ENCODE measurements at regions not wholly inside any gene's neighbourhood (a gene's known extent, or its start where the extent isn't known, plus 50 kb on each side); places are given as distances from the start of the nearest gene placed in this dataset.

DNA sequence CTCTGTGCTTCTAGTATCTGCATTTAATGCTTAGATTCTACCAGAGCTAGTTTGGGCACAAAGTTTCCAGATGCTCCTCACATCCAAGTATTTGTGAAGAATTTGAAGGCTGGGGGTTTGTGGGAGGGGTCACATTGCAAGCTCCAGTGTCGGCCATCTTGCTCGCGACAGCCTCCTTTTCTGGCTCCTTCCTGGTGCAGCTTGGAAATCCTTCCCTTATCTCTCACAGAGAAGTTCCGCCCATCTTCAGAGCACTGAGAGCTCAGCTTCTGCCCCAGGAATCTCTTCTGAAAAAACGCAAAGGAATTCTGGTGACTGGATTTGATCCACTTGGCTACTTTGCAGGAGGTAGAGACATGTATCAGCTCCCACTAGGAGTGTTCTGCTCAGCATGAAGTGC is 497.5 kb downstream of the TBC1D22A start:
- no peak for DNase-seq (ENCODE audit: low spot score)

GRCh38 chr22:47259049-47259448 is 496.6 kb downstream of the TBC1D22A start:
- no peak for DNase-seq (ENCODE audit: low spot score)

- DNase-seq (ENCODE audit: low spot score), result no peak
Observed at GRCh38 chr22:47257976-47258375, 495.5 kb downstream of the TBC1D22A start.

DNA sequence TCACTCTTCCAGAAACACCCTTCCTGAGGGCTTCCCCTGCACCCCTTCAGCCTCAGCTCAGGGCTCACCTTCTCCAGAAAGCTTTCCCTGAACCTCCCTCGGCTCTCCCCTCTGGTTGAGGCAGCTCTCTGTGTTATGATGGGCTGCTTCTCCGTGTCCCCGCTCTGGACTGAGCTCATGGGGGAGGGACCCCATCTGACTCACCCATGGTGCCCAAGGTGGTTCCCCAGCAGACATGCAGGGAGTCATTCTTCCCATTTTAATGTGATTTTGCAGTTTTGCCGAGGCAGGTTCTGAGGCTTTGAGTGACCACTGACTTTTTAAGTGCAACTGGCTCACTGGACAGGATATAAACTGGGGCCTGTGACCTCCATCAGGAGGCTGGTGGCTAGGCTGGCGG is 495.1 kb downstream of the TBC1D22A start:
- no peak for DNase-seq (ENCODE audit: low spot score)

DNA sequence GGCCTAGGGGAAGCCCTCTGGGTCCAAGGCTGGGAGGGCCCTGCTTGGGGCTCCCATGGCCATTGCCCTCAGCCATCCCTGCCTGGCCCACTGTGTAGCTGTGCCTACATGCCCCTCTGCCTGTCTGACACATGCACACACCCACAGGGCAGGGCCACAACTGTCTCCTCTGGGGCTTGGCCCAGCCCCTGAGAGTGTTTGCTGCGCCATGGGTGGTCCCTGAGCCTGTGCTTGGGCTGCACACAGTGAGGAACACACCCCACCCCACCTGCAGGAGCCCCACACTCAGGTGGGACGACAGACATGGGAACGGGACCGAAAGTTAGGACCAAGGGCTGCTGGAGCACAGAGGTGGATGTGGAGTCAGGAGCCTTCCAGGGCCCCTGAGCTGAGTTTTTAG is 489.5 kb downstream of the TBC1D22A start:
- peak; percentile 33 for DNase-seq (ENCODE audit: low spot score)

GRCh38 chr22:47250995-47251765 is 488.7 kb downstream of the TBC1D22A start:
- peak; percentile 15 for DNase-seq (ENCODE audit: low spot score)

GRCh38 chr22:47249370-47249928 is 487.0 kb downstream of the TBC1D22A start:
- no peak for DNase-seq (ENCODE audit: low spot score)

DNA sequence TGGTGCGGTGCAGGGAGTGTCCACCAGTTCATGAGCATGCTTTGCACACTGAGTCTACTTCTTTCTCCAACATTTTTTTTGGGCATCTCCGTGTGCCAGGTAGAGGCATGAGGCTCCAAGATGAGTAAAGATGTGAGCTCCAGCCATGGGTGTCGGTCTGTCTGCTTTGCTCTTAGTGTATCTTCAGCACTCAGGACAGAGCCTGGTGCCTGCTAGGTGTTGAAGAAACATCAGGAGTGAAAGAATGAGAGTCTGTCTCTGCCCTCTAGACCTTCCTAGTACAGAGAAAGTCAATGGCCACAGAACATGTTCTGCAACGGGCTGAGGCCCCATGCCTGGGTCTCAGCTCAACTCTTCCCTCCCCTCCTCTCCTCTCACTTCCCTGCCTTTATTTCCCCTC is 486.5 kb downstream of the TBC1D22A start:
- DNase-seq (ENCODE audit: low spot score), result no peak

- no peak for DNase-seq (ENCODE audit: low spot score)
Observed at GRCh38 chr22:47247579-47248240, 485.3 kb downstream of the TBC1D22A start.

DNA sequence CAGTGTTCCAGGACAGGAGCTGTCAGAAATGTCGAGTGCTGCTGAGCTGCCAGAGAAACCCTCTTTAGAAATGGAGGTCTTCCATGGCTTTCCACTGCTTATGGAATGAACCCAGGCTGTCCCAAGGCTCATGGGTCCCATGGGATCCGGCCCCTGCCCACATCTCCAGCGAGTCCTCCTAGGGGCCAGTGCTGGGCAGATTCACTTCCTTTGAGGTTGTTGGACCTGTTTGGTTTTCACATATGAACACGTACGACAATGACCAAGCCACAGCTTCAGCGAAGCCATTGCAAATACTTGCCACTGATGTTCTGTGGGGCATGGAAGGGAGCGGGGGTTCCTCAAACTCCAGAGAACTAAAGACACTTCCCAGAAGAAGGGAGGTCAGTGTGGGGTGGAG is 483.3 kb downstream of the TBC1D22A start:
- DNase-seq (ENCODE audit: low spot score), result peak; percentile 4

DNA sequence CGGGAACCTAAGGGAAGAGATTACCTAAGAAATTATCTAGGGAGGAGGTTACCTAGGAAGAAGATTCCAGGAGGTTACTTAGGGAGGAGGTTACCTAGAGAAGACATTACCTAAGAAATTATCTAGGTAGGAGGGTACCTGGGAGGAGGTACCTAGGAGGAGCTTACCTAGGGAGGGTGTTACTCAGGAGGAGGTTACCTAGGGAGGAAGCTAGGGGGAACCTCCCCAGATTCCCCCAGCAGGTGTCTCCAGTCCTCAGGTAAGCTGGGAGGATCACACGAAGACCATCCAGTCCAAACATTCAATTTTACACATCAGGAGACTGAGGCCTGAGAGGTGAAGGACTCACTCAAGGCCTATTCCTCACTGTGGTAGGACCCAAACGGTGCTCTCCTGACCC is 482.8 kb downstream of the TBC1D22A start:
- no peak for DNase-seq (ENCODE audit: low spot score)

GRCh38 chr22:47240116-47240515 is 477.7 kb downstream of the TBC1D22A start:
- DNase-seq (ENCODE audit: low spot score), result no peak

GRCh38 chr22:47239474-47239860 is 477.0 kb downstream of the TBC1D22A start:
- DNase-seq (ENCODE audit: low spot score), result no peak

DNA sequence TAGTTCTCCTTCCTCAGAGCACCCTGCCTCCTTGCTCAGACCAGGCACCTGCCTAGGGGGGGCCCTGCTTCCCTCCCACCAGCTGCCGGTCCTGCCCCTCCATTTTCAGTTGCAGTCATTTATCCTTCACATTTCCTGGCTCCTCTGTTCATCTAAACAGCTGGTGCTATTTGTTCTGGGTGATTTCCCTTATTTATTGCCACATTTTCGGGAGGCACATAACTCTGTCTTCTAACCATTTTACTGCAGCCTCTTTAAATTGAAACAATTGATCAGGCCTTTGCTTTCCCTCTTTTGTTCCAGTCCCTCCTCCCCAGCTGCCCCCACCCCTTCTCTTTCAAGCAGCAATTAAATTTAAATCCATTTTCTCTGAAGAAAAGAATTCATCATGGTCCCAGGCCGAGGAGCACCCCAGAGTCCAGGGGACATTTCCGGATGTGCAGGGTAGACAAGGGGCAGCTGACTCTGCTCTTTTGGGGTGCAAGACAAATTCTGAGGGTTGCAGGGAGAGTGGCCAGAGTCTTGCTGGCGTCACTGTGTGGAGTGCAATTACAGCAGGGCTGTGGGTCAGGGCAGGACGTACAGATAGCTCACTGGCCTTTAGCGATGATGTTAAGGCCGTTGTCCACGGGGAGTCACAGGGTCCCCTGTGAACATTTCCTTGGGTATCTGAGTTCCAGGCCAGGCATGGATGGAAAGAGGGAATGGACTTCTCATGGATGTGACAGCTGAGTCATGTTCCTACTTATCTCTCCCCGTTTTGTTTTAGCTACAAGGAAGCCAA is 476.4 kb downstream of the TBC1D22A start:
- no peak for DNase-seq (ENCODE audit: low spot score)

DNA sequence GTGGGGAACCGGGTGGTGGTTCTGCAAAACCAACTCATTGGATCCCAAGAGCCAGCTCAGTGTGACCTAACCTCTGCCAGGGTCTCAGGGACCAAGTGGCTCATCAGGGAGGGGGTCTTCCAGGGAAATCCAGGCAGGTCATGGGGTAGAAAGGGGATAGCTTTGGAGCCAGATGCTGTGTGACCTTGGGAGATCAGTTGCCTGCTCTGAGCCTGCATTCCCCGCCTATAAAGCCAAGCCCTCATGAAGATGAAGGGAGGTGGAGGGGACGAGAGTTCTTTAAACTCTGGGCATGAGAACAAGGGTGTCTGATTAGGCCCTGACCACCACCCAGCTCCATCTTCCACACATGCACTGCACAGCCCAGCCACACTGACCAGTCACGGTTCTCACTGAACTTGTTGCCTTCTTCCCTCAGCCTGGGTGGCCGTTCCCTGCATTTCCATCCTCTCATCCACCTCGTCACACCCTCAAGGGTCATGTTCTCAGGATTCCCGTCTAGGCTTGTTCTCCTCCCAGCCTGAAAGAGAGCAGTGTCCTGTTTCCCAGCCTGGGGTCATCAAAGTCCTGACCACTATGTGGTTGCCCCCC is 475.5 kb downstream of the TBC1D22A start:
- DNase-seq (ENCODE audit: low spot score), result no peak

GRCh38 chr22:47236718-47237117 is 474.3 kb downstream of the TBC1D22A start:
- no peak for DNase-seq (ENCODE audit: low spot score)

DNA sequence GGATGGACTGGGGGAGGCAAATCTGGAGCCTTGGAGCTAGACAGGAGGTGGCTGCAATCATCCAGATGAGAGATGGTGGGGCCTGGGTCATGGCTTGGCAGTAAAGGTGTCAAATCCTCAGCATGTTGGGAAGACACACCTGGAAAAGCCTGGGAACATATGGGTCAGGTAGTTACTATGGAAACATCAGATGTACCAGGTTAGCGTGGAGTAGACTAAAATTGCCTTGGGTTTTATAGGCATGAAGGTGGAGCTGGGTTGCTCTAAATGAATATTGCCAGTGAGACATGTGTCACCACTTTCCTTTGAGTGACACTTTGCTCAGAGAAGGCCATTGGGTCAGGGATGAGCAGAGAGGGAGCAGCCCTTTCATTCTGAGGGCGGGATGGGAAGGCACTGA is 473.7 kb downstream of the TBC1D22A start:
- no peak for DNase-seq (ENCODE audit: low spot score)

DNA sequence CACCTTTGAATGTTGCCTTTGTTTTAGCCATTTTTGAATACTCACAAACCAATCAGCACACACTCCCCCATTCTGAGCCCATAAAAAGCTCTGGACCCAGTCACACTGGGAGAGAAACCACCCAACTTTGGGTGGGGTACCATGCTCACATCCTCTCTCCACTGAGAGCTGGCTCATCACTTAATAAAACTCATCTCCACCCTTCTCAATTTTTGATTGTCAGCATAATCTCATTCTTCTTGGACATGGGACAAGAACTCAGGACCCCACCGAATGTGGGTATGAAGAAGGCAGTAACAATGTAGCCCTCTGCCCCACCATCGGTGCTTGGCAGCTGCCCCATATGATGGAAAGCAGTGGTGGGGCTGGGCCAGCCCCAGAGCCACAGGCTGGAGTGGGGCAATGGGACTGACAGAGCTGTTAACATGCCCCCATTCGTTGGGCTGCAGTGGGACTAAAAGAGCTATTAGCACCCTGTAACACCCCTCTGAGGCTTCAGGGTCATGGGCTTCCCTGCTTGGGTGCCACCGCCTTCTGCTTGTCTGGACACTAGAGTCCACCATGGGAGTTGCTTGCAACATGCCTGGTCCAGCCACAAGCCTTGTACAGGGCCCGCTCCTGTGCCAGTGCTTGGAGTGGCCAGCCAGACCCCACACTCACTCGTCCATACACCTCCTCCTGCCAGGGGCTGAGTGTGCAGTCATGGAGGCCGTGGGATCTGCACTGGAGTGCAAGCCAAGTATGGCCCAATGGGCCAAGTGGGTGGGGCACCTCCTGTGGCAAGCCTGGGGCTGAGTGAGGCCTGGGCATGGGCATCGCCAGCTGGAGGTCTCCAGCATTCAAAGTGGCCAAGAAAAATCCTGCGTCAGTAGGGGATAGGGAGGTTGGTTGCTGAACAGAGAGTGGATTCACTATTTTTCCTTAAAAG is 471.1 kb downstream of the TBC1D22A start:
- DNase-seq (ENCODE audit: low spot score), result no peak

GRCh38 chr22:47232753-47233152 is 470.3 kb downstream of the TBC1D22A start:
- no peak for DNase-seq (ENCODE audit: low spot score)

DNA sequence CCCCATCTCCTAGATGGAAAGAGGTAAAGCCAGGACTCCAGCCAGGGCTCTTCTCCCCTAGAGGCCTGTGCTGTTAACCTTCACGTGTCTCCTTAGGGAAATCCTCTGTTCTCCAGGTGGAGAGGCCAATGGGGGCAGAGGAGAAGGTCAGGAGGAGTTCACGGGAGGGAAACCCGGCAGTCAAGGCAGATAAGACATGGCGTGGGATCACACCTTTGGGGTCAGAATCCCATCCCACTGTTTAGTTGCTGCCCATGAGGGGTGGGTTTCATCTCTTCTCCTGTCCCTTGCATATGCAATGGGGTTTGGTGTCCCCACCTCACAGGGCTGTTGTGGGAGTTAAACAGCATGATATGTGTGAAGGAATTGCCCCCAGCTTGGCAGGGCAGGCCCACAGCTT is 469.7 kb downstream of the TBC1D22A start:
- DNase-seq (ENCODE audit: low spot score), result no peak

DNA sequence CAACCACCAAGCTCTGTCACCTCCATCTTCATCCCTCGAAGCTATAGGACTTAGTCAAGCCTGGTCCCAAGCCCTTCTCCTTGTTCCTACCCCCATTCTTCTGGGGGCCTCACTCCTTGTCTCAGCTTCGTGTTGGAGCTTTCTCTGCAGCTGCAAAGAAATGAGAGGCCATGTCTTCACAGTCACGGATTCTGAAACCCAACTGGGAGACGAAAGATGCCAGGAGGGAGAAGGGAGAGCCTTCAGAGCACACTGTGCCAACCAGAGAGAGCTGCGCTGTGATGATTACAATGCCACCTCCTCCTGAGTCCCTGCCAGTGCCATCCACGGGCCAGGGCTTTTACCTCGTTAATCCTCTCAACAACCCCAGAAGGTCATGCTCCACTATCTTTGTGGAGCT is 469.3 kb downstream of the TBC1D22A start:
- DNase-seq (ENCODE audit: low spot score), result peak; percentile 15
